ENCODE measurements at regions not wholly inside any gene's neighbourhood (a gene's known extent, or its start where the extent isn't known, plus 50 kb on each side); places are given as distances from the start of the nearest gene placed in this dataset.

GRCh38 chr15:26214290-26214689, 351.2 kb upstream of the ATP10A start:
- intact Hi-C loops (cut with DNase I) = no loop called here
- Histone ChIP-seq H3K27ac (no peak overlapping the region), H3K4me3 (no peak overlapping the region), H3K27me3 (replicated peaks; ENCODE audit: insufficient read depth) (no peaks in the 10 kb centered on the region), H3K36me3 (no peaks in the 10 kb centered on the region), H3K9me3 (no peaks in the 10 kb centered on the region), H3K4me1 (replicated peaks) (no peaks in the 10 kb centered on the region)
- TF ChIP-seq POLR2AphosphoS5 (IDR thresholded peaks at IDR 0.05) = no peak
- TF ChIP-seq, protein P1, sequence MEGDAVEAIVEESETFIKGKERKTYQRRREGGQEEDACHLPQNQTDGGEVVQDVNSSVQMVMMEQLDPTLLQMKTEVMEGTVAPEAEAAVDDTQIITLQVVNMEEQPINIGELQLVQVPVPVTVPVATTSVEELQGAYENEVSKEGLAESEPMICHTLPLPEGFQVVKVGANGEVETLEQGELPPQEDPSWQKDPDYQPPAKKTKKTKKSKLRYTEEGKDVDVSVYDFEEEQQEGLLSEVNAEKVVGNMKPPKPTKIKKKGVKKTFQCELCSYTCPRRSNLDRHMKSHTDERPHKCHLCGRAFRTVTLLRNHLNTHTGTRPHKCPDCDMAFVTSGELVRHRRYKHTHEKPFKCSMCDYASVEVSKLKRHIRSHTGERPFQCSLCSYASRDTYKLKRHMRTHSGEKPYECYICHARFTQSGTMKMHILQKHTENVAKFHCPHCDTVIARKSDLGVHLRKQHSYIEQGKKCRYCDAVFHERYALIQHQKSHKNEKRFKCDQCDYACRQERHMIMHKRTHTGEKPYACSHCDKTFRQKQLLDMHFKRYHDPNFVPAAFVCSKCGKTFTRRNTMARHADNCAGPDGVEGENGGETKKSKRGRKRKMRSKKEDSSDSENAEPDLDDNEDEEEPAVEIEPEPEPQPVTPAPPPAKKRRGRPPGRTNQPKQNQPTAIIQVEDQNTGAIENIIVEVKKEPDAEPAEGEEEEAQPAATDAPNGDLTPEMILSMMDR (IDR thresholded peaks at IDR 0.05) = no peak
- 93% methylated on average over 3 of the region's 3 CpGs for WGBS
- no peak for DNase-seq (ENCODE audit: low spot score)

DNA sequence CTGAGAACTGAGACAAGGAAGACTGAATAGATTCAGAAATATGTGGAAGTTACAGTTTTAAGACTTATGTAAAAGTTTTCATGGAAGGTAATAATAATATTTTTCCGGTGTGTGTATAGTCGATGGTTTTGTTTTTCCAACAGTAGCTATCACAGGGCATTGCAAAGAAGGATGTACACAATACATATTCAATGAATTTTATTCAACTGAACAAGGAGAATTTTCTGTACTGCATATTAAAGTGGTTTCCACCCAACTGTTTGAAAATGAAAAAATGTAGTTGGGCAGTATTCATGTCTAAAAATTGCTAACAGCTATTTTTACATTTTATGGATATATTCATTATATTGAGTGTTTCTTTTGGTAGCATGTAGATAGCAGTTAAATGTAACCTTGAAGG, 350.3 kb upstream of the ATP10A start:
- H3K36me3 ChIP-seq = no peaks in the 10 kb centered on the region
- intact Hi-C loops (cut with DNase I) = no loop called here
- no peak for DNase-seq (ENCODE audit: low spot score)
- no peaks in the 10 kb centered on the region for H3K27me3 ChIP-seq (replicated peaks; ENCODE audit: insufficient read depth)
- H3K4me3 ChIP-seq = no peak overlapping the region
- no peaks in the 10 kb centered on the region for H3K9me3 ChIP-seq
- WGBS = 92% methylated on average over 2 of the region's 2 CpGs
- TF ChIP-seq, protein P1 (IDR thresholded peaks at IDR 0.05) = no peak
- no peak for TF ChIP-seq POLR2A (IDR thresholded peaks at IDR 0.05)
- no peak for TF ChIP-seq POLR2AphosphoS5 (IDR thresholded peaks at IDR 0.05)
- H3K4me1 ChIP-seq (replicated peaks) = no peaks in the 10 kb centered on the region
- H3K27ac ChIP-seq = no peak overlapping the region

GRCh38 chr15:26212109-26212508, 349.0 kb upstream of the ATP10A start:
- no peaks in the 10 kb centered on the region for H3K36me3 ChIP-seq
- no peaks in the 10 kb centered on the region for H3K4me1 ChIP-seq (replicated peaks)
- H3K9me3 ChIP-seq = no peaks in the 10 kb centered on the region
- no peak overlapping the region for H3K4me3 ChIP-seq
- WGBS = 83% methylated on average over 1 of the region's 1 CpG
- intact Hi-C loops (cut with DNase I) = no loop called here
- no peaks in the 10 kb centered on the region for H3K27me3 ChIP-seq (replicated peaks; ENCODE audit: insufficient read depth)
- TF ChIP-seq POLR2AphosphoS5 (IDR thresholded peaks at IDR 0.05) = no peak
- no peak for TF ChIP-seq POLR2A (IDR thresholded peaks at IDR 0.05)
- TF ChIP-seq, protein P1 (IDR thresholded peaks at IDR 0.05) = no peak
- DNase-seq (ENCODE audit: low spot score) = no peak
- no peak overlapping the region for H3K27ac ChIP-seq

GRCh38 chr15:26210980-26211379, 347.9 kb upstream of the ATP10A start:
- no peaks in the 10 kb centered on the region for H3K36me3 ChIP-seq
- H3K27me3 ChIP-seq (replicated peaks; ENCODE audit: insufficient read depth) = no peaks in the 10 kb centered on the region
- TF ChIP-seq POLR2AphosphoS5 (IDR thresholded peaks at IDR 0.05) = no peak
- TF ChIP-seq POLR2A (IDR thresholded peaks at IDR 0.05) = no peak
- TF ChIP-seq, protein P1 (IDR thresholded peaks at IDR 0.05) = no peak
- WGBS = 46% methylated on average over 3 of the region's 3 CpGs
- H3K4me1 ChIP-seq (replicated peaks) = no peaks in the 10 kb centered on the region
- H3K9me3 ChIP-seq = no peaks in the 10 kb centered on the region
- no peak for DNase-seq (ENCODE audit: low spot score)
- H3K27ac ChIP-seq = no peak overlapping the region
- intact Hi-C loops (cut with DNase I) = no loop called here
- no peak overlapping the region for H3K4me3 ChIP-seq

- no peaks in the 10 kb centered on the region for H3K36me3 ChIP-seq
- no peaks in the 10 kb centered on the region for H3K4me1 ChIP-seq (replicated peaks)
- H3K9me3 ChIP-seq = no peaks in the 10 kb centered on the region
- TF ChIP-seq, protein P1 (IDR thresholded peaks at IDR 0.05) = no peak
- TF ChIP-seq POLR2AphosphoS5 (IDR thresholded peaks at IDR 0.05) = no peak
- no peak for TF ChIP-seq POLR2A (IDR thresholded peaks at IDR 0.05)
- DNase-seq (ENCODE audit: low spot score) = no peak
- no peaks in the 10 kb centered on the region for H3K27me3 ChIP-seq (replicated peaks; ENCODE audit: insufficient read depth)
- intact Hi-C loops (cut with DNase I) = no loop called here
- no peak overlapping the region for H3K27ac ChIP-seq
- no peak overlapping the region for H3K4me3 ChIP-seq
- WGBS = 72% methylated on average over 9 of the region's 9 CpGs
Observed at GRCh38 chr15:26201177-26201858, 338.2 kb upstream of the ATP10A start.

Data from prostate gland (tissue), 2 donors.